ENCODE measurements at regions not wholly inside any gene's neighbourhood (a gene's known extent, or its start where the extent isn't known, plus 50 kb on each side); places are given as distances from the start of the nearest gene placed in this dataset.

GRCh38 chr7:1339611-1340010, 106.9 kb downstream of the UNCX start:
- TF ChIP-seq CTCF (IDR thresholded peaks at IDR 0.05; ENCODE audit: unreplicated experiment), result no peak
- Mint-ChIP-seq H3K4me1 (ENCODE audit: unreplicated experiment) (no peaks in the 10 kb centered on the region), H3K27me3 (ENCODE audit: unreplicated experiment) (peaks cover 3% of the 10 kb centered on the region), H3K36me3 (ENCODE audit: low read depth, unreplicated experiment) (peaks cover 4% of the 10 kb centered on the region), H3K27ac (ENCODE audit: unreplicated experiment) (no peak overlapping the region), H3K9me3 (ENCODE audit: unreplicated experiment) (peaks cover 8% of the 10 kb centered on the region), H3K4me3 (ENCODE audit: unreplicated experiment) (no peak overlapping the region)
- no peak for DNase-seq (ENCODE audit: low spot score)

GRCh38 chr7:1340031-1340430, 107.4 kb downstream of the UNCX start:
- Mint-ChIP-seq H3K9me3 (ENCODE audit: unreplicated experiment) (peaks cover 8% of the 10 kb centered on the region), H3K4me1 (ENCODE audit: unreplicated experiment) (no peaks in the 10 kb centered on the region), H3K27me3 (ENCODE audit: unreplicated experiment) (peaks cover 2% of the 10 kb centered on the region), H3K27ac (ENCODE audit: unreplicated experiment) (no peak overlapping the region), H3K4me3 (ENCODE audit: unreplicated experiment) (no peak overlapping the region), H3K36me3 (ENCODE audit: low read depth, unreplicated experiment) (peaks cover 4% of the 10 kb centered on the region)
- no peak for DNase-seq (ENCODE audit: low spot score)
- TF ChIP-seq CTCF (IDR thresholded peaks at IDR 0.05; ENCODE audit: unreplicated experiment), result no peak

DNA sequence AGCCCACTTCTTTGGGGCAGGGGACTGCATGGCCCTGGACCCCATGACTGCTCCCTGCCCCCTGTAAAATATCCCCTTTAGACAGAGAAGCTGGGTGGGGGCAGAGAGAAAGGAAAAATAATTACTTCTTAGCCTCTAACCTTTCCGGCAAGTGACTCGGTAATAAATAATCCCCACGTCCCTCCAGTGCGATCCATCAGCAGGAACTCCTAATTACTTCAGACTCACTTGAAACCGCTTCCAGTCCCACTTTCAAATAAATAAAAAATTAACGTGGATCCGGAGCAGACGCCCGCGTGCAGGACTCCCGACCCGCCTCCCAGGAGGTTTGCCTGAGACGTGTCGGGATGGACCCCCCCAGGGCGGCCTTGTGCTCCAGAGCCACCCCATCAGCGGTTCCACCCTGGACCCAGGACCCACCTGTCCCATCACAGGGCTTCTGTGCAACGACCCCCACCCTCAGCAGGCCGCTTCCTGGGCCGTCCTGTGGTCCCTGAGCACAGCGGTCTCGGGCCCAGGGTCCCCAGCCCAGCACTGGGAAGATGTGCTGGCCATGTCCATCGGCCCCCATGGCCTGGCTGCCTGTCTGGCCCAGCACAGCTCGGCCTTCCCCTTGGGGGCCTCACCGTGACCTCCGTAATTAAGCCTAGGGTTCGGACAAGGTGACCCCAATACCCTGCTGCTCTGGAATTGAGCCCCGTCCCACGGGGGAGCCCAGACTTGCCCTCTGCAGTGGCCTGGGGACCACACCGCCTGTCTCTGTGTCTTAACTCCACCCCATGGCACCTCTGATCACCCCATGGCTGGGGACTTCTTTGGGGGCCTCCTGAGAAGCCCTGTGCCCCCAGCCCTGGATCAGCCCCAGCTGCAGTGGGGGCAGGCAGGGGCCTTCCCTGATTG, 108.0 kb downstream of the UNCX start:
- Mint-ChIP-seq H3K36me3 (ENCODE audit: low read depth, unreplicated experiment) (peaks cover 4% of the 10 kb centered on the region), H3K9me3 (ENCODE audit: unreplicated experiment) (peaks cover 8% of the 10 kb centered on the region), H3K4me3 (ENCODE audit: unreplicated experiment) (no peak overlapping the region), H3K4me1 (ENCODE audit: unreplicated experiment) (no peaks in the 10 kb centered on the region), H3K27ac (ENCODE audit: unreplicated experiment) (no peak overlapping the region), H3K27me3 (ENCODE audit: unreplicated experiment) (no peaks in the 10 kb centered on the region)
- no peak for DNase-seq (ENCODE audit: low spot score)
- TF ChIP-seq CTCF (IDR thresholded peaks at IDR 0.05; ENCODE audit: unreplicated experiment), result no peak

DNA sequence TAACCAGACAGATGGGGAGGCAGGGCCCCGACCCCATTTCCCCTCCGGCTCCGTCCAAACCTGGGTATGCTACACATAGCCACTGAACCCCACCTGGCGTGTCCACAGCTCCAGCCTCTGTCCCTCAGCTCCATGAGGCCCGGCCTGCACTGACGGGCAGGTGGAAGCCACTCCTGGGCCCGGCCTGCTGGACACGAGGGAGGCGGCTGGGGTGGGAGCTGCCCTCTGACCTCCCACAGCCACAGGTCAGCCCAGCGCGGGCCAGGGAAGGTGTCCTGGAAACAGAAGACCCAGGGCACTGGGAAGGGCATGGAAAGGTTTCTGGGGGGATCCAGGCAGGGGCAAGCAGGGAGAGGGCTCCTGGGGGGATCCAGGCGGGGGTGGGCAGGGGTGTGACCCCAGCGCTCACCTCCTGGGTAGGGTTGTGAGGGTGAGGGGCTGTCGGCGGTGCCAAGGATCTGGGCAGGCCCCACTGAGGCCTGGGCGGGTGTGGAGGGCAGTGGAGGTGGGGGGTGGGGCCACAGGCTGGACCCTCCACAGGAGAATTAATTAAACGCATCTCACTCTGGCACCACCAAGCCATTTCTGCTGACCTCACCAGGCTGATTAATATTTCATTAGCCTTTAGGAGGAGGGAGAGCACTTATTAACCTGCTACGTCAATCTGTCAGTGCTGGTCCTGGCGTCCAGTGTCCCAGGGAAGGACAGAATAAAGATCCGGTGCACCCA, 108.9 kb downstream of the UNCX start:
- Mint-ChIP-seq H3K27ac (ENCODE audit: unreplicated experiment) (no peak overlapping the region), H3K36me3 (ENCODE audit: low read depth, unreplicated experiment) (peaks cover 4% of the 10 kb centered on the region), H3K4me3 (ENCODE audit: unreplicated experiment) (no peak overlapping the region), H3K27me3 (ENCODE audit: unreplicated experiment) (no peaks in the 10 kb centered on the region), H3K4me1 (ENCODE audit: unreplicated experiment) (no peaks in the 10 kb centered on the region), H3K9me3 (ENCODE audit: unreplicated experiment) (peaks cover 8% of the 10 kb centered on the region)
- DNase-seq (ENCODE audit: low spot score), result no peak
- TF ChIP-seq CTCF (IDR thresholded peaks at IDR 0.05; ENCODE audit: unreplicated experiment), result no peak

Measured in endothelial cell (in vitro differentiated cells).